CD4-positive, alpha-beta T cell treated with Interleukin-21 for 1 hour (primary cell): ENCODE measurements at regions not wholly inside any gene's neighbourhood (a gene's known extent, or its start where the extent isn't known, plus 50 kb on each side); places are given as distances from the start of the nearest gene placed in this dataset.

Experiments used
- DNase-seq: peaks from one replicate; pipeline ENCODE4 v3.0.0-alpha.2; 2020

DNA sequence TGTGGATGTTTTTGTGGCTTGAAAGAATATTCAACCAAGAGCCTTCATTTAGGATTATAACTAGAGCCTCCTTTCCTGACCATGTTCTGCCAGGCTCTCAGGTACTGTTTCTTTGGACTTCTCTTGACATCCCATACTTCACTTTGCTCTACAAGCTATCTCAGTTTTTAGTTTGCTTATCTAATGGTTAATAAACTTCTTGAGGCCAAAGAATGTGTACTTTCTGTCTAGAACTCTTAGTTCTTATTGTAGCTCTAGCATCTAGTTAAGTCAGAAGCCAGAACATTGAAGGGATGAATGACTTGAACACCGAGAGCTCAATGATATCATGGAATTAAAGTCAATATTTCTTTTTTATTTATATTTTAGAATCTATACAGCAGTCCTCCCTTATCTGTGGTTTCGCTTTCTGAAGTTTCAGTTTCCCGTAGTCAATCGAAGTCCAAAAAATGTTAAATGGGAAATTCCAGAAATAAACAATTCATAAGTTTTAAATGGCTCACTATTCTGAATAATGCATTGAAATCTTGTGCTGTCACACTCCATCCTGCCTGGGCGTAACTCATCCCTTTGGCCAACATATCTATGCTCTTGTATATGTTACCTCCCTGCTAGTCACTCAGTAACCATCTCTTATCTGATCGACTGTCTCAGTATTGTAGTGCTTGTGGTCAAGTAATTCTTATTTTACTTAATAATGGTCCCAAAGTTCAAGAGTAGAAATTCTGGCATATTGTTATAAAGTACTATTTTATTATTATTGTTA is 368.6 kb upstream of the RBMS3 start:
- no peak for DNase-seq

DNA sequence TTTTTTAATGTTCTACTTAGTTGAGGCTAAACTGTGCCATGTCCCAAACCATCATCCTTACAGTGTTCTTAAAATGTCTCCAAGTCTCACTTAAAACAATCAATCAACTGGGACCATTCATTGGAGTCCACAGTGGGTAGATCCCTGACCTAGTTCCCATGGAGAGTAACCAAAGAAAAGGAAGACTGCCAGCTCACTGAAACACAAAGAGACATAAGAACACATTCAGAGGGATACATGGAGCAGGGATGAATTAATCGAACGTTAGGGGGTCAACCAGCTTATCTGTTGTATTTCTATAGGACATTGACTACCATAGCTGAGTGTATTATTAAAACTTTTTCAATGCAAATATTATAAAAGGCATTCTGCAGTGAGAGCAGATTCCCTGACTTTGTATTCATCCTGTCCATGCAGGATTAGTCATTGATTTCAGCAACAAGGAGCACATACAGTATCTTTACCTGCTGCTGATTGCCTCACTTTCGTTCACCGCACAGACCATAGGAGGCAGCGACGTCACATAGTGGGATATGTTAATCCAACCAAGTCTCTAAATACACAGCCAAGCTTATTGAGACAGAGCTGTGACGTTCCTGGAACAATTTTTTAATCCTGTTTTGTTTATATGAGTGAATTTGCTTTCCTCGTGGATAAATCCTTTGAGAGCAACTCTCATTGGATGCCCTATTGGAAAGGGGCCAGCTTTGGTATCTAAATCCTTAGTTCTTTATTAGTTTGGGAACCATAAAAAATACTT is 364.9 kb upstream of the RBMS3 start:
- no peak for DNase-seq

DNA sequence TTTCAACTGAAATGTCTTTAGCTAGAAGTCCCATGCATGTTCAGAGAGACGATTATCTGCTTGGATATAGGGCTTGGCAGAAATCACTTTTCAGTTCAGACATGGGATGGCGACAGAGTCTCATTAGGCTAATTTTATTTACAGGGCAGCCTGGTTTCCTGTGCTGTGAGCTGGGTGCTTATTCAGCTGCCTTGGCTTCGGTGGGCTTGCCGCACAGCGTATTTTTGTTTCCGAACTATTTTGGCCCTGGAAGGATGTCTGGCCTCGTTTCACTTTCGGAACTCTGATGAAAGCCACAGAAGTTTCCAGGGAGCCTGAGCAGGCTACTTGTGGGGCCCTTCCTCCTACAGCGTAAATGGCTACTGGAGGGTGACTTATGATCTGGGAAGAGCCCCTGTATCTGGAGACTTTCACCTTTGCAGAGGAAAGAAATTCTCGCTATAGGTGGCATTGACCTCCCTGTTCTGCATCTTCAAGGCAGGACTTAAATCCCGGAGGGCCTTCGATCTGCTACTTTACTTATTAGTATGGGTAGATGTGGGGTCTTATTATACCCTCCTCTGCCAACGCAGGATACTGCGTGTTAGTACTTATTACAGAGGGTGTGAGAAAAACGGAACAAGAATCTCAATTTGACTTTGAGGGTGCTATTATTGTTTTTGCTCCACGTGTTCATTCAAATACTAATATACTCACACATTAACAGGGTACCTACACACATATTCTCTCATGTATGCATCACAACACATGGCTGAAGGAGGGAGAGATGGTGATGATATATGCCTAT is 364.0 kb upstream of the RBMS3 start:
- peak; percentile 9 for DNase-seq

DNA sequence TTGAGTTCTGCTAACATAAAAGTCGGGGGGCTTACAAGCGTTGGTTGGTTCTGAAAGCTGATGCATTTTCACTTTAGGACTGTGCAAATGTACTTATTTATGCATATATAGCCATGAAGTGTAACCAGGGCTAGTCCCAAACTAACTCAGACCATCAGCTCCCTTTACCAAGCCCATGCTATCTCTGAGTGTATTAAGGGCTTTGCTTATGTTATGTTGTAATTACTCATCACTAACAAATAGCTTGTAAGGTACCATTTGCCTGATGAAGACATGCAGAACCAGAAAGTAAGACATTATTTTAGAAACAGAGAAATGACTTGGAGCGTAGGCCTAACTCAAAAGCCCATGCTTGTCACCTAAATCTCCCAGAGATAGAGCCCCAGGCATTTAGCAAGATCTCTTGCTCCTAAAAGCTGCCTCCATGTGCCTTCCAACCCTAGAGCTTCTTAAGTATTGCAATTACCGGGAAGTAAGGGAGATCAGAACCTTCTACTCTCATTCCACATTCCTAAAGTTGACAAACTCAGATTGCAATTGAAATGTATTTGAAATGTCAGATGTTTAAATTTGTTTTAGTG is 362.9 kb upstream of the RBMS3 start:
- no peak for DNase-seq

DNA sequence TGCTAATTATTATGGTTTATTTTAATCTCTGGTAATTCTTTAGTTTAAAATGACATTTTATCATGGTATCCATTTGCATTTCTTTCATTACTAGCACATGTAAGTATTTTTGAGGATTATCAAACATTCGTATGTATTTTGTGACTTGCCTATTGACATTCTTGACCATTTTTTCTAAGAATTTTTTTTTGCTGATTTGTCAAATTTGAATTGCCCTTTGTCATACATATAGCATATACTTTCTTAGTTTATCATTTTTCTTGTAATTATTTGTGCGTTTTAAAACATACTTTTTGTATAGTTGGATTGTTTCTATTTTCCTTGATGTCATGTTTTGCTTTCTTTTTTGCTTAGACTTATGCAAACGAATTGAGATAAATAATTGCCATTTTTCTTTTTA is 358.5 kb upstream of the RBMS3 start:
- no peak for DNase-seq

DNA sequence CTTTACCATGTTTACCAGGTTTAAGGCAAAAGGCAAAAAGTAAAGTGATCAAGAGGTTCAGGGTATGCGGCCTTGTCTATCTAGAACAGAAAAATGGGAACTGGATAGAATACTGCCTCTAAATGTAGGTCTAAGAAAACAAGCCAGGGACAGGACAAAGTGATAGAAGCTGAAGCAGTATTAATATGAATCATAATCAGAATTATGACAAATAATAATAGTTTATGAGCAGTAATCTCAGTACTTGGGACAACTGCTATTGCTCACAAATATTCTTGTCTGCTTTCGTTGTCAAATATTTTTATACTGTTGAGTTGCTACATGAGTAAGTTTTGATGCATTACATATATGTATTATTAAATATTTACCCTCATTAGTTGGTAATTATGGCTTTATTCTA is 356.9 kb upstream of the RBMS3 start:
- no peak for DNase-seq

DNA sequence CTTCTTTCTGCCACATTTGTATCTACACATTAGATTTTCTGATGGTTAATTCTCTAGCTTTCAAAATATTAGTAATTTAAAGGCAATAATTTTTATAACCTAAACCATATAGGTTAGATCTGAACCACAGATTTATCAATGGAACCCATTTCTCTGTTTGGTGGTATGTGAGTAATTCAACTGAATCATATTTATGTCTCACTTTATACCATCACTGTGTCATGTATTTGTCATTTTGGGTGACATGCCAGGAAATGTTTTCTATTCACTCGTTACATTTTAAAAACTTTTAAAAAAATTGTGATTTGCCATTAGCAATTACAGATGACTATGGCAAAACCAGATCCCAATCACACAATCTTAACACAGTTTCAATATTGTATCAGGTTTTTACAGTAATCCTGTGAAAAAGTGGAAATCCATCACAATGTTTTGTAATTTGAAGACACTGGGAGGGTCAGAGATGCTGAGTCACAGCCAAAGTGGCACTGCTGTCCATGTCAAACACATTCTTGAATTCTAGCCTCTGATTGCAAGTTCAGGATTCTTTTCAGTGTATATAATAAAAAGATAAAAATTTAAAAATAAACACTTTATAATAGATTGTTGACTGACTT is 356.0 kb upstream of the RBMS3 start:
- no peak for DNase-seq

DNA sequence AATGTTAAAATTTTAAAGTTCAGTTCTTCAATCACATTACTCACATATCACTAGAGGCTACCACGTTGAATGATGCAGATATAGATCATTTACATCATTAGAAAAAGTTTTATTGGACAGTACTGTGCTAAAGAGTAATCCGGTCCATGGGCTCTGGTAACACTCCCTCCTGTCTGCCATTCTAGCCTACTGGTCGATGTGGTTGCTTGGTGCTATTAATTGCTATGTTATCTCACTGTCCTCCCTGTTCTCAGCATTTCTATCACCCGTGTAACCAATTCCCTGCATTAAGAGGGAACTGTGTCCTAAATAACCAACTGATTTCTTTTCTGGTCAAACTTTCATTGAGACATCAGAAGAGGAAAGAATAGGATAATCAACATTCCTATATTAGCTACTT is 347.5 kb upstream of the RBMS3 start:
- DNase-seq, result no peak

DNA sequence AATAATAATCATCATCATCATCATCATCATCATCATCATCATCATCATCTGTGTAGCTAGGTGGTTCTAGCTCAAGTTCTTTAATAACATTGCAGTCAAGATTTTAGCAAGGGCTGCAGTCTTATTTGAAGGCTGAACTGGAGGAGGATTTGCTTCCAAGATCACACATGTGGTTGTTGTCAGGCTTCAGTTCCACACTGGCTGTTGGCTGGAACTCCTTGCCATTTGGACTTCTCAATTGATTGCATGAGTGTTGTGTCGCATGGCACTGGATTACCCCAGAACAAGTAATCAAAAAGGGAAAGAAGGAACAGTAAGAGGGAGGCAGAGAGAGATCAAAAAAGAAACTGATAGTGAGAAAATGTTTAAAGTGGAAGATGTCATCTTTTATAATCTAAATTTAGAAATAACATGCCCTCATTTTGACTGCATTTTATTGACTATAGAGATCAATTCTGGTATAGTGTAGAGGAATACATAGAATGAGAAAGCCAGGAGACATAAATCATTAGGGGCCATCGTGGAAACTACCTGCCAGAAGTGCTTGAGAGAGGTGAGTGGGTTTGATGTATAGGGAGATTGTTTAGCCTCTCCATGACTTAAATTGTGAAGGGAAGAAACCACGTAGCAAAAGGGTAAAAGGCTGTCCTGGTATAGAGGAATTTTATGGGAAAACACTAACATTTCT is 346.6 kb upstream of the RBMS3 start:
- no peak for DNase-seq

DNA sequence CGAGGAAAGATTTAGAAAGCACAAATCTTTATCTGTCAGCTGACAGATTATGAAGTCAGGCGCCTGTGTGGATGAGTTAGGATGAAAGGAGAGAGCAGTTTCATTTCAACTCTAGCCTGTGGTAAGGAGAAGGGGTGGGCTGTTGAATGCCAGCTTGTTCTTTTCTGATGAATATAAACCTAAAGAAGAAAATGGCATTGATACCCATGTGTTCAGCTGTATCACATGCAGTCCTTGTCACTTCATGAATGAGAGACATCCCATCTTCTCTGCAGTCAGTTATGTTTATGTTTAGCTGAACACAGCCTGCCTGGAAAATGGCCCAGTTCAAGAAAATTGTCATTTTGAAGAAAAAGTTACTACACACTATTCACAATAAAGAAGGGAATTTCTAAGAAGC is 345.7 kb upstream of the RBMS3 start:
- DNase-seq, result no peak

DNA sequence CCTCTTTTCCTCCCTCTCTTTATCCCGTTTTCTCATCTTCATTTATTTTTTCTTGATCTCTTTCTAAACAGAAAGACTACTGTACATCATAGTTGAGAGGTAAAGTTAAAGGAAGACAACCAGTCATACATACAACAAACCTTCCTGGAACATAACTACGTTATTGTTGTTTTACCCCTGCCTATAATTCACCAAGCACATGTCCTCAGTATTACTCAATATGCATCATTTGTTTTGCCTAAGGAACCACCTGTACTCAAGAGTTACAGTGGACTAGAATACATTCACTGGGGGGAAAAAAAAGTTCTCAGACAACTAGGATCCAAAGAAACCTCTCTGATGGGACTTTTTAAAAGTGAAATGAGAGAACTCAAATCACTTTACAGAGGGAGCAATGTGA is 344.7 kb upstream of the RBMS3 start:
- no peak for DNase-seq

DNA sequence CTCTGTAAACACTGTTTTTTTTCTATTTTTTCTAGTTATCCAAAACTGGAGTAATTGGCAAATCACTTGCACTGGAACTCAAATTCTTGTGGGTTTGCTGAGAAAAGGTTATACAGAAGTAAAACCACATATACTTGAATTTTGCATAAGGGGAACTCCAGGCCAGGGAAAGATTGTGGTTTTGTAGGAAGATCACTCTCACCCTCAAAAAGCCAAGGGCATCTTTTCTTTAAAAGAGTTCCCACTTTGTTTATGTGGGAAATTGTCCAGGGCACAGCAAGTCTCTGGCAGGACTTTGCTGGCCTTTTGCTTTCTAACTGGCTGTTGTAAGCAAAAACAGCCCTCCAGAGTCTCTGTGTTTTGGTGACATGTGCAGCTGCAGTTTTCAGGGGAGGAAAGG is 340.3 kb upstream of the RBMS3 start:
- no peak for DNase-seq

DNA sequence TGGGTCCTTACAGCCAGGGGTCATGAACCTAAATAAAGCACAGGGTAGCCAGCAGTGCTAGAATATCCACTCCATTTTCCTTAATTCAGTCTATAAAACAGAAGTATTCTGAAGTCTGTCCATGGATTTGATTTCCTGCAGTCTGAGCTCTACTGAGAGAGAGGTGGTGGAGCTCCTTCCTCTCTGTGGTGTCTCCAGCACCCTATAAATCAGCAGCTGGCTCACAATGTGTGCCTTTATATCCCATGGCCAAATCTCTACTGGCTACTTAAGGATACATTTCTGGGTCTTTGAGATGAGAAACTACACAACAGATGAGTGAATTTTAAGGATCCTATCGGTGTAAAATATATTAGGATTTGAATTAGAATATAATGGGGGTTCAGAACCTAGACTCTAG is 339.9 kb upstream of the RBMS3 start:
- DNase-seq, result no peak

DNA sequence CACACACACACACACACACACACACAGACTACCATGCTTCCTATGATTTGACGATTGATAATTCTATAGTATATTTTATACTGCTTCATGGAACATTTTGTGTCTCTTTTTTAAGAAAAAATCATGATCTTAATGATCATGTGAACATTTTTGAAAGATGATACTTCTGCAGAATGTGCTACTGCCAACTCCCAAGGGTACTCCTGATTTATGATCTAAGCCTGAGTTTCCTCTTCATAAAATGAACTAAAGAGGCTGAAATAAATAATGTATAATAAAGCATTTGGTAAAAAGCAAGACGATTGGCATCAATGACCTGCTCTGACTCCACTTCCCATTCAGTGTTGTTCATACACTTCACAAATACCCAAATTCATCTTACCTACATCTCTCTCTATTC is 333.8 kb upstream of the RBMS3 start:
- no peak for DNase-seq

DNA sequence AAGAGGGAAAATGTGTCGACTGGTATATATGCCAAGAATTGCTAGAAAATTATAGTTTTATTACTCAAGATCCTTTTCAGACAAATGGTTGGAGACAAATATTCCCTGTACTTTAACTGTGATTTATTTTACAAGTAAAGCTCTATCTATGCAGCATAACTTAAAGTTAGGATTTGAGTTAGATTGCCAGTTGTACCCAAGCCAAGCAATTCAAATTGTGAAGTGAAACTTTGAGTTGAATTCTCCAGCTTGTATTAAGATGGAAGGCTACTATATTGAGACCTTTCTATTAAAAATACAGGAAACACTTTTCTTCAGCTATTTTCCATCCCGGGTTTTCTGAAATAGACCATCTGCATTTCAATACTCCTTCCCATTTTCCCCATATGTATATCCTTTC is 333.1 kb upstream of the RBMS3 start:
- no peak for DNase-seq

DNA sequence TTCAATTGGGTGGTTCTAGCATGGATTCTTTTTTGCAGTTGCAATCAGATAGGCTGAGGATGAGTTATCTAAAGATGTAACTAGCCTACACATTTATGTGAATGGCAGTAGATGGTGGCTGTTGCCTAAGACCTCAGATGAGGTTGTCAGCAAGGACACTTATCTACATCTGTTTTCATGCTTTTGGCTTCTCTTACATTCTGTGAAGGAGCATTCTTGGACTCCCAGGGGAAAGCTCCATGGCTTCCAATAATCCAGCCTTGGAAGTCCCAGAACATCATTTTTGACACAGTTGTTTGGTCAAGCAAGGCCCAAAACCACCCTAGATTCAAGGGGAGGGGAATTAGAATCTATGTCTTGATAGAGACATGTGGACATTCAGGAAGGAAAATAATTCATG is 332.2 kb upstream of the RBMS3 start:
- DNase-seq, result no peak

DNA sequence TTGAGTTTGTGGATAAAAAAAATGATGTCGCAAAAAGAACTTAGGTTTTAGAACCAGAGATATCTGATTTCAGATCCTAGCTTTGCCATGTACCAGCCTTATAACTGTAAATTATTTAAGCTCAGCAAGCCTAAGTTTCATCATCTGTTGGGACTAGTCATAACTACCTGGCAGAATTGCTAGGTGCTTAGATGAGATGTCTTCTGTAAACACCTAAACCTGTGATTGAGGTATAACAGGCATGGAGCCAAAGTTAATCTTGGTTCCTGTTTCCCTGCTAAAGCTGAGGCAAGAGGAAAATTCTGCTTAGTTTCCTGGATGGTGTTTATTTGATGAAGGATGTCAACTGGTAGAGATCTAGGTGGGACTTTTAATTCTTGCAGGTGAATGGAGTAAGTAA is 331.3 kb upstream of the RBMS3 start:
- DNase-seq, result no peak

DNA sequence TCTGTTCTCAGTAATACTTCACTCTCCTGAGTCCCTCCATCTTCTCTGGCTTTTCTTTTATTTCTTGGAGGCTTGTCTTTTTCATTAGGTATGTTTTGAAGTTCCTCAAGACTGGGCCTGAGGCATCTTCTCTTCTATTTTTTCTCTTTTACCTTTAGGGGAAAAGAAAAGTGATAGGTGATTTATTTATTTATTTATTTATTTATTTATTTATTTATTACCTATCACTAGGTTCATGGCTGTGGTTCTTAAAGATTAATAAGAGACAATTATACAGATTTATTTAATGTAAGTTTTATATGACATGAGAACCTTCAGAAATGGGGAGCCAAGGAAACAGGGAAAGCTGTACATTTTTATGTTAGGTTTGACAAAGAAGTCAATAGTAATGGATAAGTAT is 330.3 kb upstream of the RBMS3 start:
- DNase-seq, result no peak

DNA sequence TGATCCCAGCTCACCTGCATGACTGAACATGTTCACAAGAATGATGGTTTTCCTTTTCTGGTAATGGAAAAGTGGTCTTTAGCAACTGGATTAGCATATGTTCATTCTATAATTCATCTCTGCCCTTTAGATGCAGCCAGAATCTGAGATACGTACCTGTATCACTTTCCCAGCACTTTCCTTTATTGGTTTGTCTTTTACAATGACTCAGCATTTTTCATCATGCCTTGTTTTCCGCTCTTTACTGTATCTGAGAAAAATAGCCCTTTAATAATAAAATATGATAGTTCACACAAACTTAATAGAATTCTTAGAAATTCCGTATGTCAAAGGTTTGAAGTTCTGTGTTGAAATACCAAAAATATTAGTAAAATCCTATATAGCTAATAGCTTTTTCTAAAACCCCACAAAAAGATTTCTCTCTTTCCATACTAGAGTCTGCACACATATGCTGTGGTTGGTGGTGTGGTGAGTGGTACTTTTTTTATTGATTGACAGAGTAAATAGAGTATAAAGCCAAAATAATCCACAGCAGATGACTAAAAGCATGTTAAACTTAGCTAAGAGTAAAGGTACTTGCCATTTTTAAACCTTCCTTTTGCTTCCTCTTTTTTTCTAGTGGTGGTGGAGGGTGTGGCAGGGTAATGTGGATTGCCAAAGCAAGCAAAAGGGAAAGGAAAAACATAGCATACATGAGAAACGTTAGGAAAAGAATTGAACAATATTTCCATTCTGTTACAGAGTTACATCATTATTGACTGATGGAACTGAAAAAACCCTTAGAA is 328.9 kb upstream of the RBMS3 start:
- no peak for DNase-seq

DNA sequence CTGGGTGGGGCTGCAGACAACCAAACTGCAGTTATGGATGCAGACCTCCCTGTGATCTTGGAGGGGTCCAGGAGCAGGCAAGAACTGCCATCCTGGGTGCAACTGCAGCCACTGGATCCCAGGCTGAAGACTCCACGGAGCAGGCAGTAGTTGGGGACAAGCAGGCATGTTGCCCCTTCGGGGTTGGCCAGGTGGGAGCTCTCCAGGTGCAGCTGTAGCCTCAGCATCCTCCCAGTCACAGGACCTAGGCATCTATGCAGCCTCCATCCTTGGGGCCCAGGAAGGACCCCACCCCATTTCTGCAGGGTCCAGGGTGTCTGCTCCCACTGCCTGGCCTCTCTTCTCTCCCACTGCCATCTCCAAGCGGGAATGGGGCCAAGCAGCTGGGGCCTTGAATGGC is 322.2 kb upstream of the RBMS3 start:
- no peak for DNase-seq

DNA sequence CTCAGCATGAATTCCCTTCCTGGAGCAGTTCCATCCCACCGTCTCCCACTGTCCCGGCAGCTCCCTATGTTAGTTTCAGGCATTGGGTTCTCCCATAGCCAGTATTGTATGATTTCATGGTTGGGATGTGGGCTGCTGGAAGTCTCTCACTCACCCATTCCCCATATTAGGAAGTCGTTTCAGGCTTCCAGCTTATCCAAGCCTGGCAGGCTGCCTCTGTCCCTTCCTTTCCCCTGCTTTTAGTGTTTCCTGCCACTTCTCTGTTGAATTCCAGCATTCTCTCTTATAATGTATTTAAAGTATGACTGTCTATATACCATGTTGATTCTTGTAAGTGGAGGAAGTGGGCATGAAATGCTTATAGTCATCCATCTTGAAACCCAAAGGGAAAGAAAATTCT is 309.7 kb upstream of the RBMS3 start:
- DNase-seq, result no peak

DNA sequence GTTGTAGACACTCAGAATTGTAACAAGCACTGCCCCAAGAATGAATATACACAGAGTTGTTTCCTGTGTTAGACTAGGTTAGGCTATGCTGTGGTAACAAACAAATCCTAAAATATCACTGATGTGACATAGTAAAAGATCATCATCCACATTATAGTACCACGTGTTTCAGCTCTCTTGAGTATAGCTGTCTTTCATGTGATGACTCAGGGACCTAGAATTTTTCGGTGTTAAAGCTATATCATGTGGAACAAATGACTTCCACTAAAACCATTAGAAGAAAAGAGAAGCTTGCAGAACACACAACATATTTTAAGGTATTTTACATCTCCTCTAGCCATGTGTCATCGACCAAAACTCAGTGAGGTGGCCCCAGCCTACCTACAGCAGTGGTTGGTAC is 307.9 kb upstream of the RBMS3 start:
- DNase-seq, result no peak
